K562 (cell line): ENCODE measurements at regions not wholly inside any gene's neighbourhood (a gene's known extent, or its start where the extent isn't known, plus 50 kb on each side); places are given as distances from the start of the nearest gene placed in this dataset.
A peak's percentile ranks its signal among the peaks of the same experiment; 100 is the strongest.

Experiments
- ATAC-seq: fragments of 200-7000 bp; cut with Tn5 transposase; 3 replicates; pipeline ENCODE4 v1.9.1; 2020; ENCODE audit warnings: moderate library complexity
- BruUV-seq: library from RNA; stranded (reverse); fragments of 400-500 nt; replicated peaks from 2 replicates; lab custom pipeline; 2021; lab: Mats Ljungman, UMichigan
- CTCF ChIA-PET: fragments of 300-600 bp; formaldehyde crosslinking; extraction: SDS; loops from one replicate; lab custom pipeline; 2021; ENCODE audit warnings: low intra/inter-chr PET ratio; lab: Yijun Ruan, JAX
- POLR2A ChIA-PET: fragments of 300-600, 350-650 bp; sonication (Branson Sonifier 250); formaldehyde crosslinking; extraction: SDS; loops from one replicate; lab custom pipeline; 2021; ENCODE audit warnings: antibody characterized with exemption, inconsistent platforms; lab: Yijun Ruan, JAX
- DNase-seq, 4 experiments: peaks; one replicate each; pipeline versions ENCODE4 v3.0.0 to v3.0.0-alpha.2; 2011 to 2018; ENCODE audit warnings: low spot score in 3 of 4, mixed read lengths in 3 of 4; ENCODE audit errors: extremely low read depth in 1 of 4
- FAIRE-seq: peaks from 2 replicates; lab custom pipeline; 2011; peaks lifted over from hg19 to GRCh38; lab: Jason Lieb, UNC
- H2AFZ ChIP-seq: 2 replicates; pipeline ENCODE4 v1.6.0; 2011; ENCODE audit warnings: low read depth, low read length, control low read depth, inconsistent platforms
- H3K27ac ChIP-seq: fragments of 200-600 bp; 3 replicates; pipeline ENCODE4 v1.8.0; 2011; ENCODE audit warnings: low read depth, mild to moderate bottlenecking, control low read depth, inconsistent platforms, low read length, moderate library complexity, mixed read lengths; ENCODE audit errors: extremely low read depth
- H3K27me3 ChIP-seq, 2 experiments: fragments of 300-600 bp in 1 of 2; 2 replicates in 1 of 2; 3 replicates in 1 of 2; pipeline versions ENCODE4 v1.6.0 to v1.8.0; 2011; ENCODE audit warnings: inconsistent platforms in 2 of 2, low read length in 2 of 2, mild to moderate bottlenecking in 1 of 2, mixed read lengths in 1 of 2, moderate library complexity in 1 of 2; ENCODE audit not compliant: control insufficient read depth in 2 of 2, insufficient read depth in 2 of 2
- H3K36me3 ChIP-seq: fragments of 300-600 bp; 3 replicates; pipeline ENCODE4 v1.8.0; 2011; ENCODE audit warnings: mild to moderate bottlenecking, low read length, inconsistent platforms; ENCODE audit not compliant: control insufficient read depth, insufficient read depth
- H3K4me1 ChIP-seq, 2 experiments: fragments of 200-600 bp in 1 of 2; replicated peaks in 1 of 2; 2 replicates in 1 of 2; 3 replicates in 1 of 2; pipeline versions ENCODE4 v1.5.1 to v1.8.0; 2011; ENCODE audit warnings: inconsistent platforms in 2 of 2, low read length in 2 of 2, mild to moderate bottlenecking in 1 of 2, mixed read lengths in 1 of 2, moderate library complexity in 1 of 2; ENCODE audit not compliant: control insufficient read depth in 2 of 2, insufficient read depth in 2 of 2
- H3K4me2 ChIP-seq: 2 replicates; pipeline ENCODE4 v1.6.1; 2011; ENCODE audit warnings: low read length, control low read depth, inconsistent platforms, mixed read lengths; ENCODE audit not compliant: insufficient read depth
- H3K4me3 ChIP-seq: fragments of 200-600 bp; sonication (generic), shearing (Covaris generic); 2 replicates; pipeline ENCODE4 v1.5.1; 2016; ENCODE audit warnings: control low read depth, inconsistent platforms
- H3K79me2 ChIP-seq: fragments of 200-600 bp; 3 replicates; pipeline ENCODE4 v1.8.0; 2011; ENCODE audit warnings: low read length, inconsistent platforms; ENCODE audit not compliant: control insufficient read depth, insufficient read depth
- H3K9ac ChIP-seq, 2 experiments: 2 replicates each; pipeline versions ENCODE4 v1.6.0 to v1.6.1; 2011; ENCODE audit warnings: low read depth in 2 of 2, low read length in 2 of 2, control low read depth in 1 of 2, inconsistent platforms in 1 of 2, mild to moderate bottlenecking in 1 of 2, mixed read lengths in 1 of 2; ENCODE audit not compliant: insufficient read depth in 1 of 2
- H3K9me1 ChIP-seq: one replicate; pipeline ENCODE4 v1.6.0; 2011; ENCODE audit warnings: inconsistent platforms, mild to moderate bottlenecking, low read length, moderate library complexity; ENCODE audit not compliant: control insufficient read depth, insufficient read depth
- H3K9me3 ChIP-seq: replicated peaks from 2 replicates; pipeline ENCODE4 v1.5.1; 2011; ENCODE audit warnings: low read depth, low read length, inconsistent platforms; ENCODE audit not compliant: control insufficient read depth, insufficient read depth
- H4K20me1 ChIP-seq: replicated peaks from 2 replicates; pipeline ENCODE4 v1.6.1; 2011; ENCODE audit warnings: low read length, inconsistent platforms, mixed read lengths; ENCODE audit not compliant: control insufficient read depth, insufficient read depth
- FOSL1 ChIP-seq: fragments of 200-800 bp; sonication (Bioruptor generic); conservative IDR thresholded peaks from 2 replicates; pipeline ENCODE4 v1.6.1; 2016; ENCODE audit warnings: missing genetic modification characterization, missing compliant biosample characterization
- GATA2 ChIP-seq: sonication (generic); formaldehyde crosslinking; IDR thresholded peaks from 2 replicates; pipeline ENCODE4 v1.4.0; 2020; ENCODE audit warnings: mild to moderate bottlenecking, missing genetic modification reagents
- KAT8 ChIP-seq: fragments of 450-650 bp; IDR thresholded peaks from 2 replicates; pipeline ENCODE4 v1.6.1; 2016; ENCODE audit warnings: low read depth, mild to moderate bottlenecking
- MYNN ChIP-seq, 2 experiments: sonication (generic); formaldehyde crosslinking in 1 of 2; IDR thresholded peaks; 2 replicates each; pipeline versions ENCODE4 v1.5.0 to v1.6.1; 2016 to 2020; ENCODE audit warnings: antibody characterized with exemption in 1 of 2, missing genetic modification reagents in 1 of 2
- WGBS: fragments of 100-300 bp; shearing (Covaris generic); methylation state at CpG from one replicate; pipeline ENCODE4 v1.1.6; 2016; ENCODE audit warnings: low coverage, mixed read lengths; ENCODE audit not compliant: insufficient coverage; ENCODE audit errors: missing lambda C conversion rate; 5-methylcytosine and 5-hydroxymethylcytosine counted together
- in situ Hi-C: fragments of 300-500 bp; cut with MboI; formaldehyde crosslinking; loops from 4 replicates; pipeline ENCODE4 v1.15.0; 2018; ENCODE audit warnings: inconsistent platforms, mixed read lengths
- intact Hi-C: fragments of 100-400 bp; cut with micrococcal nuclease; formaldehyde crosslinking; loops from 2 replicates; pipeline ENCODE4 v1.14.2; 2022

GRCh38 chr2:12120281-12121150 is 374.1 kb downstream of the LPIN1 start:
- ChIA-PET CTCF (no interaction called here), POLR2A (no interaction called here)
- FAIRE-seq (no peak), ATAC-seq (no peak), DNase-seq (no peak)
- H3K4me1 ChIP-seq, result no peaks in the 10 kb centered on the region
- no peak overlapping the region for H3K9ac ChIP-seq
- in situ Hi-C loops (no loop called here), intact Hi-C loops (no loop called here)
- H4K20me1 ChIP-seq, result no peaks in the 10 kb centered on the region
- H3K79me2 ChIP-seq, result no peaks in the 10 kb centered on the region
- no peaks in the 10 kb centered on the region for H3K36me3 ChIP-seq
- no peak overlapping the region for H2AFZ ChIP-seq
- 22% methylated on average over 7 of the region's 7 CpGs for WGBS
- no peak overlapping the region for H3K4me3 ChIP-seq
- no TSS peak for BruUV-seq
- H3K27me3 ChIP-seq, result no peaks in the 10 kb centered on the region; a peak in 1 of 5 replicates
- no peaks in the 10 kb centered on the region for H3K9me1 ChIP-seq
- TF ChIP-seq FOSL1 (tag), result 0 out of 2 replicates have a peak, but pooled peaks have one; percentile 34
- no peak for TF ChIP-seq KAT8
- H3K4me2 ChIP-seq, result no peak overlapping the region
- no peak overlapping the region for H3K27ac ChIP-seq
- no peaks in the 10 kb centered on the region for H3K9me3 ChIP-seq

GRCh38 chr2:12124790-12125189 is 378.4 kb downstream of the LPIN1 start:
- 67% methylated on average over 1 of the region's 1 CpG for WGBS
- Histone ChIP-seq H3K36me3 (no peaks in the 10 kb centered on the region), H3K9ac (no peak overlapping the region), H3K9me3 (no peaks in the 10 kb centered on the region), H3K27ac (no peak overlapping the region), H3K4me3 (no peak overlapping the region), H3K9me1 (no peaks in the 10 kb centered on the region), H3K4me2 (no peak overlapping the region), H3K27me3 (no peaks in the 10 kb centered on the region; a peak in 1 of 5 replicates), H3K4me1 (no peaks in the 10 kb centered on the region; a peak in 2 of 5 replicates), H2AFZ (no peak overlapping the region), H4K20me1 (no peaks in the 10 kb centered on the region), H3K79me2 (no peaks in the 10 kb centered on the region)
- FAIRE-seq (no peak), ATAC-seq (no peak), DNase-seq (no peak)
- TF ChIP-seq GATA2 (CRISPR knock-in tag) (no peak), MYNN (IDR thresholded peaks at IDR 0.05) (no peak), MYNN (CRISPR knock-in tag; IDR thresholded peaks at IDR 0.05) (no peak)
- intact Hi-C loops (no loop called here), in situ Hi-C loops (no loop called here)
- no TSS peak for BruUV-seq
- POLR2A ChIA-PET, result no interaction called here
- CTCF ChIA-PET, result no interaction called here
